ENCODE measurements at regions not wholly inside any gene's neighbourhood (a gene's known extent, or its start where the extent isn't known, plus 50 kb on each side); places are given as distances from the start of the nearest gene placed in this dataset.

GRCh38 chr1:57712846-57713245, 289.0 kb upstream of the DAB1 start:
- no peak overlapping the region for H3K4me3 Mint-ChIP-seq
- H3K36me3 Mint-ChIP-seq (ENCODE audit: low read depth) = no peaks in the 10 kb centered on the region
- peaks cover 1% of the 10 kb centered on the region; the same call in 1 of the 2 replicates for H3K27me3 Mint-ChIP-seq (ENCODE audit: insufficient read depth)
- no peaks in the 10 kb centered on the region for H3K4me1 Mint-ChIP-seq (ENCODE audit: low read depth)
- peaks cover 35% of the 10 kb centered on the region for H3K9me3 Mint-ChIP-seq
- H3K27ac Mint-ChIP-seq = no peak overlapping the region
- no peak for DNase-seq
- no peak for TF ChIP-seq CTCF (IDR thresholded peaks at IDR 0.05)

GRCh38 chr1:57711326-57711725, 287.5 kb upstream of the DAB1 start:
- H3K36me3 Mint-ChIP-seq (ENCODE audit: low read depth) = no peaks in the 10 kb centered on the region
- no peaks in the 10 kb centered on the region for H3K4me1 Mint-ChIP-seq (ENCODE audit: low read depth)
- no peak overlapping the region for H3K4me3 Mint-ChIP-seq
- peaks cover 1% of the 10 kb centered on the region; the same call in 1 of the 2 replicates for H3K27me3 Mint-ChIP-seq (ENCODE audit: insufficient read depth)
- peaks cover 42% of the 10 kb centered on the region for H3K9me3 Mint-ChIP-seq
- TF ChIP-seq CTCF (IDR thresholded peaks at IDR 0.05) = no peak
- H3K27ac Mint-ChIP-seq = no peak overlapping the region
- DNase-seq = no peak

- Mint-ChIP-seq H3K9me3 (peaks cover 35% of the 10 kb centered on the region), H3K27me3 (ENCODE audit: insufficient read depth) (peaks cover 1% of the 10 kb centered on the region; the same call in 1 of the 2 replicates), H3K4me3 (no peak overlapping the region), H3K27ac (no peak overlapping the region), H3K4me1 (ENCODE audit: low read depth) (no peaks in the 10 kb centered on the region), H3K36me3 (ENCODE audit: low read depth) (no peaks in the 10 kb centered on the region)
- no peak for DNase-seq
- no peak for TF ChIP-seq CTCF (IDR thresholded peaks at IDR 0.05)
Observed at GRCh38 chr1:57707631-57708030, 283.8 kb upstream of the DAB1 start.

GRCh38 chr1:57704811-57705210, 281.0 kb upstream of the DAB1 start:
- DNase-seq = no peak
- Mint-ChIP-seq H3K27ac (no peak overlapping the region), H3K36me3 (ENCODE audit: low read depth) (no peaks in the 10 kb centered on the region), H3K4me3 (no peak overlapping the region), H3K9me3 (peaks cover 42% of the 10 kb centered on the region), H3K4me1 (ENCODE audit: low read depth) (no peaks in the 10 kb centered on the region), H3K27me3 (ENCODE audit: insufficient read depth) (no peaks in the 10 kb centered on the region; the same call in 1 of the 2 replicates)
- TF ChIP-seq CTCF (IDR thresholded peaks at IDR 0.05) = no peak

GRCh38 chr1:57704231-57704630, 280.4 kb upstream of the DAB1 start:
- no peaks in the 10 kb centered on the region; the same call in 1 of the 2 replicates for H3K27me3 Mint-ChIP-seq (ENCODE audit: insufficient read depth)
- TF ChIP-seq CTCF (IDR thresholded peaks at IDR 0.05) = no peak
- no peak overlapping the region for H3K4me3 Mint-ChIP-seq

GRCh38 chr1:57696904-57697303, 273.0 kb upstream of the DAB1 start:
- no peaks in the 10 kb centered on the region for H3K4me1 Mint-ChIP-seq (ENCODE audit: low read depth)
- no peak overlapping the region for H3K4me3 Mint-ChIP-seq
- no peak for TF ChIP-seq CTCF (IDR thresholded peaks at IDR 0.05)
- H3K27ac Mint-ChIP-seq = no peak overlapping the region
- no peaks in the 10 kb centered on the region for H3K36me3 Mint-ChIP-seq (ENCODE audit: low read depth)
- peaks cover 21% of the 10 kb centered on the region for H3K9me3 Mint-ChIP-seq
- H3K27me3 Mint-ChIP-seq (ENCODE audit: insufficient read depth) = peaks cover 3% of the 10 kb centered on the region; the same call in 1 of the 2 replicates
- DNase-seq = no peak

More at GRCh38 chr1:57704231-57704630, 280.4 kb upstream of the DAB1 start:
- Mint-ChIP-seq H3K4me1 (ENCODE audit: low read depth) (no peaks in the 10 kb centered on the region), H3K36me3 (ENCODE audit: low read depth) (no peaks in the 10 kb centered on the region), H3K27ac (no peak overlapping the region), H3K9me3 (peaks cover 38% of the 10 kb centered on the region)
- DNase-seq = no peak

Measured in HFFc6 (cell line).